ENCODE measurements at regions not wholly inside any gene's neighbourhood (a gene's known extent, or its start where the extent isn't known, plus 50 kb on each side); places are given as distances from the start of the nearest gene placed in this dataset.

DNA sequence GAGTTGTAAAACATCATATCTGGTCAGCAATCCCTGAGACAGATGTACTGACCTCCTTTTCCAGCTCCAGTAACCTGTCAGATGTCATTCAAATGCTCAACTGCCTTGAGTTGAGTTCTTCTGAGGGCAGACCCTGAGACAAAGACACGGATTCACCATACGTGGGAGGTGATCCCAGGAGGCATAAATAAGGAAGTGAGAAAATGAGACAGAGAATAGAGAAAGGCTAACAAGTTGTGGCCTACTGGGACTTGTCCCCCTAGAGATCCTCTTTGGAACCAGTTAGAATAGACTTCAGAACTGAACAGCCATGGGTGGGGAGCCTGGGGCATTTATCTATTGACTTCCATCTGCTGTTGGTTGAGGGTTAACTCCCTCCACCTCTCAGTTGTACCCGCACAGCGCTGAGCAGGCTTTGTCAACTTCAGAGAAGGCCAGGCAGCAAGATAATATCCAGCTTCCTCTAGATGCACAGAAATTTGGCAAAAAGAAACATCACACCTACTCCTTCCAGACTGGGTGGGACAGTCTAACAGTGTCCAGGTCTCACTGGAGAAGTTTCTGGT is 123.0 kb upstream of the DYNLRB2 start:
- TF ChIP-seq, protein P1, sequence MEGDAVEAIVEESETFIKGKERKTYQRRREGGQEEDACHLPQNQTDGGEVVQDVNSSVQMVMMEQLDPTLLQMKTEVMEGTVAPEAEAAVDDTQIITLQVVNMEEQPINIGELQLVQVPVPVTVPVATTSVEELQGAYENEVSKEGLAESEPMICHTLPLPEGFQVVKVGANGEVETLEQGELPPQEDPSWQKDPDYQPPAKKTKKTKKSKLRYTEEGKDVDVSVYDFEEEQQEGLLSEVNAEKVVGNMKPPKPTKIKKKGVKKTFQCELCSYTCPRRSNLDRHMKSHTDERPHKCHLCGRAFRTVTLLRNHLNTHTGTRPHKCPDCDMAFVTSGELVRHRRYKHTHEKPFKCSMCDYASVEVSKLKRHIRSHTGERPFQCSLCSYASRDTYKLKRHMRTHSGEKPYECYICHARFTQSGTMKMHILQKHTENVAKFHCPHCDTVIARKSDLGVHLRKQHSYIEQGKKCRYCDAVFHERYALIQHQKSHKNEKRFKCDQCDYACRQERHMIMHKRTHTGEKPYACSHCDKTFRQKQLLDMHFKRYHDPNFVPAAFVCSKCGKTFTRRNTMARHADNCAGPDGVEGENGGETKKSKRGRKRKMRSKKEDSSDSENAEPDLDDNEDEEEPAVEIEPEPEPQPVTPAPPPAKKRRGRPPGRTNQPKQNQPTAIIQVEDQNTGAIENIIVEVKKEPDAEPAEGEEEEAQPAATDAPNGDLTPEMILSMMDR (IDR thresholded peaks at IDR 0.05; ENCODE audit: insufficient read depth, low read length, missing control alignments): no peak
- no peak overlapping the region for H3K4me3 ChIP-seq (ENCODE audit: low read depth, low read length)
- ChIA-PET CTCF (no interaction called here), POLR2A (no interaction called here)
- no peak for DNase-seq (ENCODE audit: low read depth, low spot score)

DNA sequence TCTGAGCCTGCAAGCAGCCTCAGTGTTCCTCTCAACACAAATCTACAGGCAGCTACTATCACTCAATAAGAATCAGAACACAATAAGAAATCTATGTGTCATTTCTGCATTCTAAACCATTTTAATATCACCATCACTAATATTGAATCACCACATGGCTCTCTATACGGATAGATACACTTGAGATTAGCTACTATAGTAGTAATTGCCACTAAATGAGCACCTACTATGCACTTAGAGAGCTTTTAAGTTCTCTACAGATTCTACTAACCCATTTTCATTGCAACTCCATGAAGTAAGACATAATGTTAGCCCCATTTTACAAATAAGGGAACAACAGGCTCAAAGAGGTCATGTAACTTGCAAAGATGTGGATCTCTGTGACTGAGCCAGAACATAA is 132.8 kb upstream of the DYNLRB2 start:
- H3K4me3 ChIP-seq (ENCODE audit: low read depth, low read length): no peak overlapping the region
- TF ChIP-seq, protein P1 (IDR thresholded peaks at IDR 0.05; ENCODE audit: insufficient read depth, low read length, missing control alignments): no peak
- DNase-seq (ENCODE audit: low read depth, low spot score): no peak
- CTCF ChIA-PET: no interaction called here
- POLR2A ChIA-PET: no interaction called here

DNA sequence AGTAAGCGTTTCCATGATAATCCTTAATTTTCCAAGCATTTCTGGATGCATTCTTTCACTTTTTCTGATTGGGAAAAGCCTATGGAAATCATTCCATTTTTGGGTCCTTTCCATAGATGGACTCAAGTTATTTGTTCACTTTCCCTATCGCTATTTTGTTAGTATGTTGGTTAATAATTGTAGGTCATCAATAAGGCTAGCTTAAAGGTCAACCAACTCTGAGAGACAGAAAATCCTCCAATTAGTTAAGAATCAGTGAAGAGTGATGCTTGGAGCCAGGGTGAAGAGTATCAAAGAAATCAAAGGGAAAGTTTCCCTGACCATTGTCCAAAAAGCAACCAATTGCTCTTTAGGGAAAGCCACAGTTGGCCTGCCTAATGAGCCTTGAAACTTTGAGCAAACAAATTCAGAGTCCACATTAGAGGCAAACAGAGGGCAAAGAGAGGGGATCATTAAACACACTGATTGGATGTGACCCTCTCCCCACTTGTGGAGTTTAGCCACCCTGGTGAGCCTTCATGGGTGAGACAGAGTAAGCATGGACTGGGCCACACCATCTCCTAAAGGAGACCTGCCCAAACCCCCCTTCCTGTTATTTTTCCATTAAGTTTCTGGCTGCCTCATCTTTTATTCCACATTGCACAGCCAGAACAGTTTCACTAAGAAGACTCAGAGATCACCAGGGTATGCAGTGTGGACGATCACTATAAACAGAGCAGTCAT is 133.4 kb upstream of the DYNLRB2 start:
- TF ChIP-seq, protein P1 (IDR thresholded peaks at IDR 0.05; ENCODE audit: insufficient read depth, low read length, missing control alignments): no peak
- POLR2A ChIA-PET: no interaction called here
- CTCF ChIA-PET: no interaction called here

DNA sequence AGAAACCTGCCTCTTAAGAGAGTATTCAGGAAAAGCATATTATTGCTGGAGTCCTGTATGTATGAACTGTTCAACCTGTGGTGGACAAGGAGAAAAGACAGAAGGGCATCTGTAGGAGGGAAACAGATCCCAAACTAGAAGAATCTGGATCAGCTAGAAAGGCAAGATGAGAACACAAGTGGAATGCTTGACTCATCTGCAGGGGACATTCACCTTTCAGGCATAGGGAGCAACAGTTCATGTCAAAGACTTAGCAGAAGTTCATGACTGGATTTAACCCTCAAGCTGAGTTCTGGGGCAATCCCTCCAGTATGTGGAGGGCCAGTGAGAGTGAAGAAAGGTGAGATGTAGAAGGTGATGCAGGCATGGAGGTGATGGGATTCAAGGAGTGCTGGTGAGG is 135.9 kb upstream of the DYNLRB2 start:
- no peak for DNase-seq (ENCODE audit: low read depth, low spot score)
- H3K4me3 ChIP-seq (ENCODE audit: low read depth, low read length): no peak overlapping the region
- ChIA-PET POLR2A (no interaction called here), CTCF (no interaction called here)
- TF ChIP-seq, protein P1 (IDR thresholded peaks at IDR 0.05; ENCODE audit: insufficient read depth, low read length, missing control alignments): no peak

More for the DNA sequence above, 133.4 kb upstream of the DYNLRB2 start:
- H3K4me3 ChIP-seq (ENCODE audit: low read depth, low read length): no peak overlapping the region
- DNase-seq (ENCODE audit: low read depth, low spot score): no peak

DNA sequence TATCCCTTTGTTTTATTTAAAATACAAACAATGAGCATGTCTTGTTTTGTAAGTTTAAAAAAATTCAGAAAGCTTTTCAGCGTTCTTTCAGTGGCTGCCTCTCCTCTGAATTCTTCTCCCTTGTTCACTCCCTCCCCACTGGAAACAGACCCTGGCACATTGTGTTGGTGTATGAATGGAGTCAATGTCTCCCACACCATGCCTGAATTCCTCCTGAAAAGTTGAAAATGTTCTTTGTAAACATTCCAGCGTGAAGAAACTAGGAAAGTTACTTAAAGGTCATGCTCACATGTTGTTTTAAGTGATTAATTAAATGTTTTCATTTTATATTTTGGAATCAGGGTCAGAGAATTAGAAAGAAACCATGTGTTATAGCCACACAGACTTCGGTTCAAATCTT is 136.9 kb upstream of the DYNLRB2 start:
- H3K4me3 ChIP-seq (ENCODE audit: low read depth, low read length): no peak overlapping the region
- ChIA-PET POLR2A (no interaction called here), CTCF (no interaction called here)
- DNase-seq (ENCODE audit: low read depth, low spot score): no peak
- TF ChIP-seq, protein P1 (IDR thresholded peaks at IDR 0.05; ENCODE audit: insufficient read depth, low read length, missing control alignments): no peak

- ChIA-PET CTCF (no interaction called here), POLR2A (no interaction called here)
- no peak overlapping the region for H3K4me3 ChIP-seq (ENCODE audit: low read depth, low read length)
- DNase-seq (ENCODE audit: low read depth, low spot score): no peak
- TF ChIP-seq, protein P1 (IDR thresholded peaks at IDR 0.05; ENCODE audit: insufficient read depth, low read length, missing control alignments): no peak
Observed at GRCh38 chr16:80390871-80391489, 149.8 kb upstream of the DYNLRB2 start.

All from AG04449 (cell line).